Mammary epithelial cell (primary cell): ENCODE measurements at regions not wholly inside any gene's neighbourhood (a gene's known extent, or its start where the extent isn't known, plus 50 kb on each side); places are given as distances from the start of the nearest gene placed in this dataset.

Experiments used
- EZH2 ChIP-seq: IDR thresholded peaks from 2 replicates; pipeline ENCODE4 v1.6.1; 2012; ENCODE audit warnings: low read length, inconsistent platforms, borderline replicate concordance
- TF ChIP-seq, protein P1 (sequence below), 2 donors: IDR thresholded peaks in 1 of 2; conservative IDR thresholded peaks in 1 of 2; 2 replicates each; pipeline ENCODE4 v1.5.1; 2011 to 2012; ENCODE audit warnings: inconsistent platforms in 2 of 2, low read length in 2 of 2, mild to moderate bottlenecking in 2 of 2, control low read depth in 1 of 2, low read depth in 1 of 2; ENCODE audit not compliant: insufficient read depth in 1 of 2; ENCODE audit errors: extremely low read depth in 1 of 2

DNA sequence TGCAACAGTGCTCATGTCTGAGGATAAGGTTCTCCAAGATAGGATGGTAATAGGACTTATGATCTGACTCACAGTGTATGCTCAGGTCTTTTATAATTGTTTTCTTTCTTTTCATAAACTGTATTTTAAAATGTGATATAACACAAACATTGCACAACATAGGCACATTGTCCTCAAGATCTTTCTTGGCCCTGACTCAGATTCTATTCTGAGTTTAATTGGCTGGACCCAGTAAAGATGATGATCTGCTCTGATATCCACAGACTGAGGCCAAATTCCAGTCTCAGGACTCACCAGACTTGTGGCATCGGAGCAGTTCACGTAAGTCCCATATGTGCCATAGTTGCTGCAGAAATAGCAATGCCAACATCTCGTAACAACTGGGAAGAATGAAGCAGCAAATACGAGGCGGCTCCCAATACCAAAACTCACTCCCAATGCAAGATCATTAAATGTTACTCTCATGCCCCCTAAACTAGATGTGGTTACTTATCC lies 448.9 kb upstream of the SLC14A2 start:
- TF ChIP-seq, protein P1, sequence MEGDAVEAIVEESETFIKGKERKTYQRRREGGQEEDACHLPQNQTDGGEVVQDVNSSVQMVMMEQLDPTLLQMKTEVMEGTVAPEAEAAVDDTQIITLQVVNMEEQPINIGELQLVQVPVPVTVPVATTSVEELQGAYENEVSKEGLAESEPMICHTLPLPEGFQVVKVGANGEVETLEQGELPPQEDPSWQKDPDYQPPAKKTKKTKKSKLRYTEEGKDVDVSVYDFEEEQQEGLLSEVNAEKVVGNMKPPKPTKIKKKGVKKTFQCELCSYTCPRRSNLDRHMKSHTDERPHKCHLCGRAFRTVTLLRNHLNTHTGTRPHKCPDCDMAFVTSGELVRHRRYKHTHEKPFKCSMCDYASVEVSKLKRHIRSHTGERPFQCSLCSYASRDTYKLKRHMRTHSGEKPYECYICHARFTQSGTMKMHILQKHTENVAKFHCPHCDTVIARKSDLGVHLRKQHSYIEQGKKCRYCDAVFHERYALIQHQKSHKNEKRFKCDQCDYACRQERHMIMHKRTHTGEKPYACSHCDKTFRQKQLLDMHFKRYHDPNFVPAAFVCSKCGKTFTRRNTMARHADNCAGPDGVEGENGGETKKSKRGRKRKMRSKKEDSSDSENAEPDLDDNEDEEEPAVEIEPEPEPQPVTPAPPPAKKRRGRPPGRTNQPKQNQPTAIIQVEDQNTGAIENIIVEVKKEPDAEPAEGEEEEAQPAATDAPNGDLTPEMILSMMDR (conservative IDR thresholded peaks at IDR 0.05 in 1 of 2, IDR thresholded peaks at IDR 0.05 in 1 of 2; ENCODE audit: extremely low read depth in 1 of 2, insufficient read depth in 1 of 2, low read depth in 1 of 2, low read length in 2 of 2) = no peak
- TF ChIP-seq EZH2 = no peak
